ENCODE measurements at regions not wholly inside any gene's neighbourhood (a gene's known extent, or its start where the extent isn't known, plus 50 kb on each side); places are given as distances from the start of the nearest gene placed in this dataset.

DNA sequence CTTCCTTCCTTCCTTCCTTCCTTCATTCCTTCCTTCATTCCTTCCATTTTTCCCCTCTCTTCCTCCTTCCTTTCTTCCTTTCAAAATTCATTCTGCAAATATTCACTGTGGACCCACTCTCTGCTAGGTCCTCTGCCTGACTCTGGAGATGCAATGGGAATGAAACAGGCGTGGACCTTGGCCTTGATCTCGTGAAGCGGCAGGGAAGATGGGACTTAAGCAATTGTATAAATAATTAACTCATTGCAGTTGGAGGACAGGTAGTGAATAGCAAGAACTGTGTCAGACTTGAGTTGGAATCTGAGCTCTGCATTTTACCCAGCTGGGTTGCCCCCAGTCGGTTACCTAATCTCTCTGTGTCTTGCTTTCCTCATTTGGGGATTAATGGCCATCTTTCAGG lies 230.6 kb upstream of the LHX5 start:
- TF ChIP-seq CTCF (IDR thresholded peaks at IDR 0.05; ENCODE audit: insufficient read depth, low read length, poor library complexity, severe bottlenecking) (no peak), EZH2phosphoT487 (conservative IDR thresholded peaks at IDR 0.05; ENCODE audit: low read length) (no peak)

All from SU-DHL-6 (cell line).